Loucy (cell line): ENCODE measurements at regions not wholly inside any gene's neighbourhood (a gene's known extent, or its start where the extent isn't known, plus 50 kb on each side); places are given as distances from the start of the nearest gene placed in this dataset.

Experiments
- EZH2phosphoT487 ChIP-seq: fragments of 200-600 bp; IDR thresholded peaks from 2 replicates; pipeline ENCODE4 v1.6.1; 2018; ENCODE audit warnings: antibody characterized with exemption, mild to moderate bottlenecking, moderate library complexity, borderline replicate concordance
- TF ChIP-seq, protein P1 (sequence below): fragments of 200-600 bp; sonication (generic); conservative IDR thresholded peaks from 2 replicates; pipeline ENCODE4 v1.5.1; 2014; ENCODE audit warnings: mild to moderate bottlenecking, antibody characterized with exemption, low read length

DNA sequence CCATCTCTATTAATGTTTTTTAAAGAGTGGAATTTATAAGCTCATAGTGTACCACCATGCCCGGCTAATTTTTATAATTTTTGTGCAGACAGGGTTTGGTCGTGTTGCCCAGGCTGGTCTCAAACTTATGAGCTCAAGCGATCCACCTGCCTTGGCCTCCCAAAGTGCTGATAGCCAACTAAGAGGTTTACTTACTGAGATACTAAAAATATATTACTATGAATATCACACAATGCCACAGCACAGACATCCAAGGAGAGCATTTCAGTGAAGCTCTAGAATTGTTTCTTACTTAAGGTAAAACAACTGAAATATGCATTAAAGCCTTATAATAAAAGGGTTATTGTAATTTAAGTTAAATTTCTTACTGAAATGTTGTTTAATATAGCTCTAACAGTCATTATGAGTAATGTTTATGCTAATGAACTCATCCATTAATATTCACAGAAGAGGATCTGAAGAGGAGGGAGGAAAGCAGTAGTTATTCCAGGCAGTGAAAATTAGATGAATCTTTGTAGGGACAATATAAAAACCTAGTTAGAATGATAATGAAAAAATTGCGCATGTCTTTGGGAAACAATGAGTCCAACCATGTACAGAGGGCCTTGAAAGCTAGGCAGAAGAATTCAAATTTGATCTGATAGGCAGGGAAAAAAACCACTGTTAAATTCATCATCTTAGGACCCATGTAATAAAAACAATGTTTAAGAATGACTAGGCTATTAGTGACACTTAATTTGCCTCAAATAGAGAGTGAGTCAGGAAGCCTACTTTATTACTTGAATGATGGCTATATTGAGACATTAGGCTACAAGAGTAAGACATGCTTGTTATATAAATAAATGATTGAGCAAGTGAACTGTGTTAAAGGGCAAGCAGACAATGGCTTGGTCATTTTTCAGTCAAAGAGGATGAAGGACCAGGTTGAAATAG is 99.2 kb downstream of the SLC41A2 start:
- no peak for TF ChIP-seq EZH2phosphoT487
- TF ChIP-seq, protein P1, sequence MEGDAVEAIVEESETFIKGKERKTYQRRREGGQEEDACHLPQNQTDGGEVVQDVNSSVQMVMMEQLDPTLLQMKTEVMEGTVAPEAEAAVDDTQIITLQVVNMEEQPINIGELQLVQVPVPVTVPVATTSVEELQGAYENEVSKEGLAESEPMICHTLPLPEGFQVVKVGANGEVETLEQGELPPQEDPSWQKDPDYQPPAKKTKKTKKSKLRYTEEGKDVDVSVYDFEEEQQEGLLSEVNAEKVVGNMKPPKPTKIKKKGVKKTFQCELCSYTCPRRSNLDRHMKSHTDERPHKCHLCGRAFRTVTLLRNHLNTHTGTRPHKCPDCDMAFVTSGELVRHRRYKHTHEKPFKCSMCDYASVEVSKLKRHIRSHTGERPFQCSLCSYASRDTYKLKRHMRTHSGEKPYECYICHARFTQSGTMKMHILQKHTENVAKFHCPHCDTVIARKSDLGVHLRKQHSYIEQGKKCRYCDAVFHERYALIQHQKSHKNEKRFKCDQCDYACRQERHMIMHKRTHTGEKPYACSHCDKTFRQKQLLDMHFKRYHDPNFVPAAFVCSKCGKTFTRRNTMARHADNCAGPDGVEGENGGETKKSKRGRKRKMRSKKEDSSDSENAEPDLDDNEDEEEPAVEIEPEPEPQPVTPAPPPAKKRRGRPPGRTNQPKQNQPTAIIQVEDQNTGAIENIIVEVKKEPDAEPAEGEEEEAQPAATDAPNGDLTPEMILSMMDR: no peak
